Retinal pigment epithelial cell (primary cell): ENCODE measurements at regions not wholly inside any gene's neighbourhood (a gene's known extent, or its start where the extent isn't known, plus 50 kb on each side); places are given as distances from the start of the nearest gene placed in this dataset.

ENCODE experiments used
- DNase-seq: peaks from one replicate; pipeline ENCODE4 v3.0.0-alpha.2; 2010; ENCODE audit warnings: low read depth
- H3K4me3 ChIP-seq: 2 replicates; pipeline ENCODE4 v1.5.1; 2011; ENCODE audit warnings: mild to moderate bottlenecking, low read length, control low read depth, moderate library complexity
- TF ChIP-seq, protein P1 (sequence below): conservative IDR thresholded peaks from 2 replicates; pipeline ENCODE4 v1.5.1; 2011; ENCODE audit warnings: low read depth, low read length, control low read depth, inconsistent platforms

GRCh38 chr7:126222782-126223181 lies 1030.0 kb downstream of the GRM8 start:
- TF ChIP-seq, protein P1, sequence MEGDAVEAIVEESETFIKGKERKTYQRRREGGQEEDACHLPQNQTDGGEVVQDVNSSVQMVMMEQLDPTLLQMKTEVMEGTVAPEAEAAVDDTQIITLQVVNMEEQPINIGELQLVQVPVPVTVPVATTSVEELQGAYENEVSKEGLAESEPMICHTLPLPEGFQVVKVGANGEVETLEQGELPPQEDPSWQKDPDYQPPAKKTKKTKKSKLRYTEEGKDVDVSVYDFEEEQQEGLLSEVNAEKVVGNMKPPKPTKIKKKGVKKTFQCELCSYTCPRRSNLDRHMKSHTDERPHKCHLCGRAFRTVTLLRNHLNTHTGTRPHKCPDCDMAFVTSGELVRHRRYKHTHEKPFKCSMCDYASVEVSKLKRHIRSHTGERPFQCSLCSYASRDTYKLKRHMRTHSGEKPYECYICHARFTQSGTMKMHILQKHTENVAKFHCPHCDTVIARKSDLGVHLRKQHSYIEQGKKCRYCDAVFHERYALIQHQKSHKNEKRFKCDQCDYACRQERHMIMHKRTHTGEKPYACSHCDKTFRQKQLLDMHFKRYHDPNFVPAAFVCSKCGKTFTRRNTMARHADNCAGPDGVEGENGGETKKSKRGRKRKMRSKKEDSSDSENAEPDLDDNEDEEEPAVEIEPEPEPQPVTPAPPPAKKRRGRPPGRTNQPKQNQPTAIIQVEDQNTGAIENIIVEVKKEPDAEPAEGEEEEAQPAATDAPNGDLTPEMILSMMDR = no peak
- no peak overlapping the region for H3K4me3 ChIP-seq
- DNase-seq = no peak

GRCh38 chr7:126215785-126216184 lies 1037.0 kb downstream of the GRM8 start:
- TF ChIP-seq, protein P1 = no peak
- no peak overlapping the region for H3K4me3 ChIP-seq
- no peak for DNase-seq

GRCh38 chr7:126213876-126214275 lies 1038.9 kb downstream of the GRM8 start:
- DNase-seq = no peak
- no peak overlapping the region for H3K4me3 ChIP-seq
- TF ChIP-seq, protein P1 = no peak

DNA sequence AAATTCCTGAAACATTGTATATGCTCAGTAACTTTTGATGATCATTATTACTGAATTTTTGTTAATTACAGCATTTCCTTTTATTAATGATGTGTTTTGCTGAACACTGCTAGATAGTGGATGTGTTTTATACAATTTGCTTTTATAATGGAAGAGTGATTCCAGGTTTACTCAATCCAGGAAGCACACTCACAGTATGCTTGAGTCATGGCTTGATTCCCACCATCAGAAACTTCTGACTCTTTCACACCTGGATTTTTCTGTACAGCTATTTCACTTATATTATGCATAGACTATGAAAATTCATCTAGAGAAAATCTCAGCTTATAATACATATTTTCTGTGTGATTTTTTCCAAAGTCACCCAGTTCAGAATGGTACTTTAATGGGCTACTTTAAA lies 1040.9 kb downstream of the GRM8 start:
- TF ChIP-seq, protein P1 = no peak
- no peak for DNase-seq
- no peak overlapping the region for H3K4me3 ChIP-seq

DNA sequence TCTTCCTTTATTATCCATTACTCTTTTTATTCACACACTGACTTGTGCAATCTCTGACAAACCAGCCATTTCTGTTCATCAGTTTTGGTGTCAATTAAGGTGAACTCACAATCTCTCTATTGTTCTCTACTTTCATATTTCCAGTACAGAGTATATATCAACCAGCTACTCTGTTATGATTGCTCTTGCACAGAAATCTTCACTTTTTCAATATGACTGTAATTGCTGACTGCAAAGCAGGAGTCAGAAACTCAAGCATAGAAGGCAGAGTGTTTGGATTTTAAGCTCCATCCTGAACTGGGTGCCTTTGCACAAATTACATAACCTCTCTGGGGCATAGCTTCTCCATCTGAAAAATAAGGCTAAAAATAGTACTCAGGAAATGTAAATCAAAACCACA lies 1042.0 kb downstream of the GRM8 start:
- TF ChIP-seq, protein P1 = no peak
- DNase-seq = no peak
- H3K4me3 ChIP-seq = no peak overlapping the region

GRCh38 chr7:126203185-126203584 lies 1049.6 kb downstream of the GRM8 start:
- H3K4me3 ChIP-seq = no peak overlapping the region
- no peak for DNase-seq
- TF ChIP-seq, protein P1 = no peak

DNA sequence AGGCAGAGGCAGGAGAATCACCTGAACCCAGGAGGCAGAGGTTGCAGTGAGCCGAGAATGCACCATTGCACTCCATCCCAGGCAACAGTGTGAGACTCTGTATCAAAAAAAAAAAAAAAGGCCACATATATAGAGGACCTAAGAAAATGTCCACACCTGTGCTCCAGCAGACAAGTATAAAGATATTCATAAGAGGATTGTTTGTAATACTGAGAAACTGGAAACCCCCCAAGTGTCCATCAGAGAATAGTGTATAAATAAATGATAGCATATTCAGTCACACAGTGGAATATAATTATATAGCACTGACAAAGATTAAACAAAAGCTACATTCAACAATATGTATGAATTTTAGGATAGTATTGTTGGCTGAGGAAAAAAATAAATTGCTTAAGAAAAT lies 1050.6 kb downstream of the GRM8 start:
- TF ChIP-seq, protein P1 = no peak
- H3K4me3 ChIP-seq = no peak overlapping the region
- no peak for DNase-seq
